HepG2 (cell line): ENCODE measurements at regions not wholly inside any gene's neighbourhood (a gene's known extent, or its start where the extent isn't known, plus 50 kb on each side); places are given as distances from the start of the nearest gene placed in this dataset.

Source experiments
- ATAC-seq: fragments of 200-7000 bp; cut with Tn5 transposase; 3 replicates; pipeline ENCODE4 v1.9.1; 2020; ENCODE audit warnings: mild to moderate bottlenecking, moderate library complexity
- BruUV-seq: library from RNA; stranded (reverse); fragments of 400-500 nt; replicated peaks from 2 replicates; lab custom pipeline; 2021; lab: Mats Ljungman, UMichigan
- CTCF ChIA-PET: fragments of 300-600 bp; formaldehyde crosslinking; extraction: SDS; loops from one replicate; lab custom pipeline; 2021; ENCODE audit warnings: low total read pairs, inconsistent platforms, low intra/inter-chr PET ratio; lab: Yijun Ruan, JAX
- POLR2A ChIA-PET: fragments of 350-600 bp; sonication (Branson Sonifier 250); formaldehyde crosslinking; loops from one replicate; lab custom pipeline; 2020; ENCODE audit warnings: antibody characterized with exemption, inconsistent platforms; lab: Yijun Ruan, JAX
- DNase-seq: peaks from one replicate; pipeline ENCODE4 v3.0.0-alpha.2; 2015; ENCODE audit warnings: low spot score
- FAIRE-seq: peaks from 3 replicates; lab custom pipeline; 2011; peaks lifted over from hg19 to GRCh38; lab: Jason Lieb, UNC
- H2AFZ ChIP-seq: one replicate; pipeline ENCODE4 v1.6.1; 2011; ENCODE audit warnings: low read length, inconsistent platforms
- H3K27ac ChIP-seq: fragments of 300-600 bp; 3 replicates; pipeline ENCODE4 v1.8.0; 2011; ENCODE audit warnings: mixed run types, mild to moderate bottlenecking, mixed read lengths, low read length, inconsistent platforms; ENCODE audit not compliant: insufficient read depth; ENCODE audit errors: extremely low read length
- H3K27me3 ChIP-seq, 2 experiments: fragments of 200-600 bp in 1 of 2; 2 replicates in 1 of 2; 3 replicates in 1 of 2; pipeline versions ENCODE4 v1.6.0 to v1.8.0; 2011; ENCODE audit warnings: low read length in 2 of 2, mild to moderate bottlenecking in 2 of 2, moderate library complexity in 2 of 2, inconsistent platforms in 1 of 2; ENCODE audit not compliant: insufficient read depth in 2 of 2, control insufficient read depth in 1 of 2
- H3K36me3 ChIP-seq, 2 experiments: fragments of 200-600 bp in 1 of 2; replicated peaks in 1 of 2; 2 replicates in 1 of 2; 3 replicates in 1 of 2; pipeline versions ENCODE4 v1.5.1 to v1.8.0; 2011; ENCODE audit warnings: low read length in 2 of 2, inconsistent platforms in 1 of 2; ENCODE audit not compliant: insufficient read depth in 2 of 2, control insufficient read depth in 1 of 2
- H3K4me1 ChIP-seq: 2 replicates; pipeline ENCODE4 v1.5.1; 2012; ENCODE audit warnings: low read length, inconsistent platforms; ENCODE audit not compliant: insufficient read depth
- H3K4me2 ChIP-seq: 2 replicates; pipeline ENCODE4 v1.6.0; 2011; ENCODE audit warnings: low read depth, low read length, inconsistent platforms
- H3K4me3 ChIP-seq, 3 experiments: fragments of 200-600 bp in 1 of 3; sonication (generic), shearing (Covaris generic) in 1 of 3; replicated peaks in 1 of 3; 2 replicates each; pipeline ENCODE4 v1.5.1; 2011 to 2016; ENCODE audit warnings: low read length in 3 of 3, inconsistent platforms in 2 of 3, low read depth in 2 of 3, mild to moderate bottlenecking in 2 of 3, control low read depth in 1 of 3, mixed read lengths in 1 of 3; ENCODE audit not compliant: insufficient read depth in 1 of 3
- H3K79me2 ChIP-seq: one replicate; pipeline ENCODE4 v1.6.1; 2011; ENCODE audit warnings: low read length, inconsistent platforms; ENCODE audit not compliant: insufficient read depth
- H3K9ac ChIP-seq: 2 replicates; pipeline ENCODE4 v1.6.0; 2011; ENCODE audit warnings: mild to moderate bottlenecking, low read depth, low read length, inconsistent platforms; ENCODE audit not compliant: insufficient read depth
- H3K9me3 ChIP-seq: 2 replicates; pipeline ENCODE4 v1.5.1; 2012; ENCODE audit warnings: mild to moderate bottlenecking, low read length
- H4K20me1 ChIP-seq: 2 replicates; pipeline ENCODE4 v1.6.0; 2011; ENCODE audit warnings: inconsistent platforms, mild to moderate bottlenecking, low read length, moderate library complexity; ENCODE audit not compliant: insufficient read depth
- ARNT ChIP-seq: fragments of 450-650 bp; IDR thresholded peaks from 2 replicates; pipeline ENCODE4 v1.6.1; 2017
- CEBPB ChIP-seq: IDR thresholded peaks from 2 replicates; pipeline ENCODE4 v1.6.1; 2011; ENCODE audit warnings: low read depth, low read length, improper control_type of control experiment, borderline replicate concordance
- CEBPG ChIP-seq: IDR thresholded peaks from 2 replicates; pipeline ENCODE4 v1.6.1; 2016
- MLXIP ChIP-seq: sonication (generic); formaldehyde crosslinking; IDR thresholded peaks from 2 replicates; pipeline ENCODE4 v1.9.0; 2021; ENCODE audit warnings: missing genetic modification reagents, borderline replicate concordance
- NFIC ChIP-seq: IDR thresholded peaks from 2 replicates; pipeline ENCODE4 v1.6.1; 2012; ENCODE audit warnings: mild to moderate bottlenecking, low read length, inconsistent platforms
- POGZ ChIP-seq: sonication (generic); formaldehyde crosslinking; IDR thresholded peaks from 2 replicates; pipeline ENCODE4 v1.4.0; 2020; ENCODE audit warnings: mild to moderate bottlenecking, missing genetic modification reagents
- RNF2 ChIP-seq: fragments of 450-650 bp; conservative IDR thresholded peaks from 2 replicates; pipeline ENCODE4 v1.6.1; 2016; ENCODE audit warnings: low read depth
- ZMYM4 ChIP-seq: sonication (generic); formaldehyde crosslinking; IDR thresholded peaks from 2 replicates; pipeline ENCODE4 v1.8.1; 2023; ENCODE audit warnings: mild to moderate bottlenecking, missing genetic modification reagents
- ZNF24 ChIP-seq: fragments of 450-650 bp; IDR thresholded peaks from 2 replicates; pipeline ENCODE4 v1.6.1; 2017; ENCODE audit warnings: antibody characterized with exemption, mild to moderate bottlenecking
- ZNF335 ChIP-seq: sonication (generic); formaldehyde crosslinking; IDR thresholded peaks from 2 replicates; pipeline ENCODE4 v1.4.0; 2020; ENCODE audit warnings: missing genetic modification reagents
- ZNF605 ChIP-seq: sonication (generic); formaldehyde crosslinking; IDR thresholded peaks from 2 replicates; pipeline ENCODE4 v1.8.0; 2022; ENCODE audit warnings: mild to moderate bottlenecking, missing genetic modification reagents
- WGBS: methylation state at CpG from one replicate; pipeline ENCODE4 v1.1.6; 2017; ENCODE audit warnings: low lambda C conversion rate; 5-methylcytosine and 5-hydroxymethylcytosine counted together
- in situ Hi-C: cut with HindIII; loops from 2 replicates; pipeline ENCODE4 v1.10.0; 2017; ENCODE audit warnings: low pct_unique_long_range_greater_than_20kb; ENCODE audit not compliant: extremely low pct_ligation_motif_present
- intact Hi-C: fragments of 100-400 bp; cut with micrococcal nuclease; formaldehyde crosslinking; loops from one replicate; pipeline ENCODE4 v1.10.0; 2022; ENCODE audit not compliant: unreplicated experiment

GRCh38 chr2:167835290-167835689, 412.1 kb downstream of the STK39 start (continued):
- 0 out of 2 replicates have a peak, but pooled peaks have one; percentile 31 for TF ChIP-seq POGZ (CRISPR knock-in tag)
- peak; percentile 46; the same call in 1 of the 2 replicates for TF ChIP-seq ZNF605 (CRISPR knock-in tag)
- peak; percentile 39; the same call in 1 of the 2 replicates for TF ChIP-seq ZMYM4 (CRISPR knock-in tag)
- TF ChIP-seq, all 625 proteins: peak for 10; not testable (repeated sequence) for 615

GRCh38 chr2:167834707-167835106, 412.7 kb downstream of the STK39 start:
- ChIA-PET POLR2A (no interaction called here), CTCF (no interaction called here)
- Histone ChIP-seq H4K20me1 (no peaks in the 10 kb centered on the region), H3K9me3 (no peaks in the 10 kb centered on the region), H3K27ac (no peak overlapping the region), H3K4me2 (no peak overlapping the region), H2AFZ (no peak overlapping the region), H3K27me3 (no peaks in the 10 kb centered on the region), H3K4me1 (peaks cover 24% of the 10 kb centered on the region), H3K36me3 (no peaks in the 10 kb centered on the region), H3K4me3 (no peak overlapping the region), H3K9ac (no peak overlapping the region), H3K79me2 (no peaks in the 10 kb centered on the region)
- DNase-seq = no peak
- no peak for ATAC-seq
- in situ Hi-C loops (no loop called here), intact Hi-C loops (no loop called here)
- BruUV-seq = no TSS peak
- 97% methylated on average over 5 of the region's 5 CpGs for WGBS
- TF ChIP-seq CEBPG (0 out of 2 replicates have a peak, but pooled peaks have one; percentile 28), CEBPB (peak; percentile 17; the same call in 1 of the 2 replicates), ZNF24 (no peak), ZNF335 (no peak)
- FAIRE-seq = no peak

- no peak for DNase-seq
- BruUV-seq = no TSS peak
- ChIA-PET CTCF (no interaction called here), POLR2A (no interaction called here)
- H4K20me1 ChIP-seq = no peaks in the 10 kb centered on the region
- no peak for ATAC-seq
- no peaks in the 10 kb centered on the region for H3K36me3 ChIP-seq
- no peak for TF ChIP-seq RNF2
- no peak for TF ChIP-seq MLXIP
- 0 out of 2 replicates have a peak, but pooled peaks have one; percentile 18 for TF ChIP-seq NFIC
- TF ChIP-seq ARNT = no peak
- no peak overlapping the region for H3K4me3 ChIP-seq
- no peak for FAIRE-seq
- H3K9me3 ChIP-seq = no peaks in the 10 kb centered on the region
- H3K4me1 ChIP-seq = peaks cover 31% of the 10 kb centered on the region
- H2AFZ ChIP-seq = no peak overlapping the region
- H3K9ac ChIP-seq = no peak overlapping the region
- no peaks in the 10 kb centered on the region for H3K79me2 ChIP-seq
- in situ Hi-C loops (no loop called here), intact Hi-C loops (no loop called here)
- WGBS = 94% methylated on average over 4 of the region's 4 CpGs
- no peaks in the 10 kb centered on the region for H3K27me3 ChIP-seq
- H3K27ac ChIP-seq = no peak overlapping the region
- no peak overlapping the region for H3K4me2 ChIP-seq
Observed at GRCh38 chr2:167833294-167833693, 414.1 kb downstream of the STK39 start.
